Astrocyte of the cerebellum (primary cell): ENCODE measurements at regions not wholly inside any gene's neighbourhood (a gene's known extent, or its start where the extent isn't known, plus 50 kb on each side); places are given as distances from the start of the nearest gene placed in this dataset.

Experiments used
- DNase-seq: peaks from one replicate; pipeline ENCODE4 v3.0.0-alpha.2; 2011; ENCODE audit warnings: low read depth
- H3K4me3 ChIP-seq: 2 replicates; pipeline ENCODE4 v1.5.1; 2011; ENCODE audit warnings: mild to moderate bottlenecking, low read depth, low read length, moderate library complexity
- CTCF ChIP-seq: IDR thresholded peaks from 2 replicates; pipeline ENCODE4 v1.5.1; 2012; ENCODE audit warnings: low read length, low read depth, moderate library complexity, mild to moderate bottlenecking; ENCODE audit errors: missing control alignments
- in situ Hi-C: cut with HindIII; loops from 2 replicates; pipeline ENCODE4 v1.10.0; 2017; ENCODE audit warnings: low sequenced_read_pairs

- no peak for DNase-seq
- in situ Hi-C loops, result no loop called here
- no peak overlapping the region for H3K4me3 ChIP-seq
- no peak for TF ChIP-seq CTCF
These were observed 259.8 kb upstream of the MON1B start for GRCh38 chr16:76931186-76931585.

GRCh38 chr16:76932541-76933211 is 258.3 kb upstream of the MON1B start:
- no peak for TF ChIP-seq CTCF
- in situ Hi-C loops, result no loop called here
- DNase-seq, result no peak
- H3K4me3 ChIP-seq, result no peak overlapping the region

- in situ Hi-C loops, result no loop called here
- H3K4me3 ChIP-seq, result no peak overlapping the region
- DNase-seq, result no peak
- no peak for TF ChIP-seq CTCF
These were observed 250.7 kb upstream of the MON1B start for GRCh38 chr16:76940251-76940650.

GRCh38 chr16:76941113-76941512 is 249.9 kb upstream of the MON1B start:
- H3K4me3 ChIP-seq, result no peak overlapping the region
- no peak for TF ChIP-seq CTCF
- no peak for DNase-seq
- in situ Hi-C loops, result no loop called here

GRCh38 chr16:76942089-76942488 is 248.9 kb upstream of the MON1B start:
- in situ Hi-C loops, result no loop called here
- DNase-seq, result no peak
- no peak overlapping the region for H3K4me3 ChIP-seq
- no peak for TF ChIP-seq CTCF

GRCh38 chr16:76943921-76944320 is 247.1 kb upstream of the MON1B start:
- in situ Hi-C loops, result no loop called here
- H3K4me3 ChIP-seq, result no peak overlapping the region
- DNase-seq, result no peak
- no peak for TF ChIP-seq CTCF

GRCh38 chr16:76946879-76947278 is 244.1 kb upstream of the MON1B start:
- TF ChIP-seq CTCF, result no peak
- peak; percentile 28 for DNase-seq
- in situ Hi-C loops, result no loop called here
- H3K4me3 ChIP-seq, result no peak overlapping the region
